GM18520 (cell line): ENCODE measurements at regions not wholly inside any gene's neighbourhood (a gene's known extent, or its start where the extent isn't known, plus 50 kb on each side); places are given as distances from the start of the nearest gene placed in this dataset.

Source experiments
- ATAC-seq: cut with Tn5 transposase; IDR thresholded peaks from one replicate; pipeline ENCODE4 v1.9.1; 2021; ENCODE audit not compliant: unreplicated experiment

DNA sequence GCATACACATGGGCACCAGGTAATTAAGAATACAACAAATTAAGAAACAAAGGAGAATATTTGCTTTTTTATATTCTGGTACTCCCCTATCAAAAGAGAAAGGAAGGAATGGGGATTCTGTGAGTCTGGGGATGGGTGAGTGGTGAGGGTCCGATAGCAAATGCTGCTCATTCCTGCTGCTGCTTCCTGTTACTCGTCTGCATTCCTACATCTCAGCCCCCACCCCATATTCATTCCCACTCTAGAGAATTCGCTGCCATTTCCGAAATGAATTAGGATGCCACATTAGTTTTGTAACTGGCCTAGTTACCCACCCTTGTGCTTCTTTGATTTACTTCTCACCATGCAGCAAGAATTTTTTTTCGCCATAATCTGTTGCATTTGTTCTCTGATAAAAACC, 1905.3 kb upstream of the PIK3C3 start:
- no peak for ATAC-seq

DNA sequence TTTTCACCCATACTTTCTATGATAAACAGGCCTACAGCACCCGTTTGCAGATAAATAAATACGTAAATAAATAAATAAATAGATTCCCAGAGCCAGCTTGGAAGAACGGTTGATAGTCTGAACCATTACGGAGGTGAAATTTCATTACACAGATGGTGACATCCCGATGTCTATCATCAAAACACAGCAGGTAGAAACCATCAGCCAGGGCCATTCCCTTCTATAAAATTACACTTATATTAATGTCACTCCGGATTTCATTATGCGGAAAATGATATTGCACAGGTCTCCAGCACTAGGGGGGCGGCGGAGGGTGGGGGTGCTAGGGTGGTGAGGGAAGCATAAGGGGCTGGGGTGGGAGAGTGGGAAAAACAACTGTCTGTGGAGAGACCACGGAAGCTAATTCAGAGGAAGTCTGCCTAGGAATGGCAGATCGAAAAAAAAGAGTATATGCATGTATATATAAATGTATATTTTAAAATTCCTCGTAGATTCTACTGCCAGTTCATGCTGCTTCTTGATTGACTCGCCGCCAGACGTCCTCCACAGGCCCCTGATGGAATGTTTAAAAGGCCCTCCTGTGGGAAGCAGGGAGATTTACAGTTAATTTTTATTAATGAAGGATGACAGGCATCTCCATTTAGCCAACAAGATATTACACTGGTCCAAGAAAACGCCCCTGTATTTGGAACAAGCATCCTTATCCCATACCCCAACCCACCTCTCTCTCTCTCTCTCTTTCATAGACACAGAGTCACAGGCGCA, 1906.0 kb upstream of the PIK3C3 start:
- no peak for ATAC-seq

DNA sequence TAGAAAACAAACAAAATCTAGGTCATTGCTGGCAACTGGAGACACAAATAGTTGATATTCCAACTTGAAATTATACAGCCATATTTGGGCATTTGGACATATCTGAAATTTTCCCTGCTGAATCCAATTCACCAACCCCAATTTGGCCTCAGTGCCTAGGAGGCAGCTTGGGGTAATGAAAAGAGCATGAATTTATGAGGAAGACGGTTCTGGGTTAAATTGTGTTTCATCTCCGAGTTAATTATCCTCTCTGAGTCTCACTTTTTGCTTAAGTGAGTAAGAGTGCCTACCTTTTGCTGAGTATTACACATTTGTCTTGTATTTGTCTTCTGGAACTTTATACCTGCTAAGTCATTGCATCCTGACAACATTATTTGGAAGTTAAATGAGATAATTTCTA, 1906.8 kb upstream of the PIK3C3 start:
- ATAC-seq, result no peak

DNA sequence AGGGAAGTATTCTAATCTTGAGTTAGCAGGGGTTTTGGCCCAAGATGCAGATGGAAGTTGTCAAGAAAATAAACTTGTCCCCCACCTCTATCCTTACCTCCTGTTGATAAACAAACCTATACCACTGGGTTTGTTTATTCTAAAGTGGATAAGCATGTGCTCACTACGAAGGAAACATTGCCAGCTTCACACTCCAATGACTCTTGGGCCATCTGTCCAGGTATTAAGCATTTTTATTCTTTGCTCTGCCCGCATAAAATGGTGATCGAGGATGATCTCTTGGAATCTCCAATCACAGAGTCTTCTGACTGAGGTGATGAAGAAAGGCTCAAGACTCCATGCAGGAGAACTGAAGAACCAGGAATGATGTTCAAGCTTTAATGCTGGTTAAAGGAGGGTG, 1908.4 kb upstream of the PIK3C3 start:
- no peak for ATAC-seq

DNA sequence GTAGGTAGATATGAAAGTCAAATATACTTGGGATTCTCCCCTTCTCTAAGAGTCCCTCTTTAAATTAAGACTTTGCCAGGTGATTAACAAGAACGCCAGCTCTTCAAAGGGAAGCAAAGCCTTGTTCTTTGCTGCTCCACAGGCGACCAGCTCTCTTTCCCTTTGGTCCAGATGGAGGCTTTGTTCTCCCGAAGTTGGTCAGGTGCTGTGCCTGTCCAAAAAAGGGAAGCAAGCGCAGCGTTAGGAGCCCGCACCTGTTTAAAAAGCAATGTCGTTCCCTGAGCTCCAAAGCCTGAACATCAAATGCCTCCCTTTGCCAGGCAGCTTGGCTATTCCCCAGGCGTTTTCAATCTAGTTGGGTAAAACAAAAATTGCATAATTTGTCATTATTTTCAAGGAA, 1913.1 kb upstream of the PIK3C3 start:
- no peak for ATAC-seq

DNA sequence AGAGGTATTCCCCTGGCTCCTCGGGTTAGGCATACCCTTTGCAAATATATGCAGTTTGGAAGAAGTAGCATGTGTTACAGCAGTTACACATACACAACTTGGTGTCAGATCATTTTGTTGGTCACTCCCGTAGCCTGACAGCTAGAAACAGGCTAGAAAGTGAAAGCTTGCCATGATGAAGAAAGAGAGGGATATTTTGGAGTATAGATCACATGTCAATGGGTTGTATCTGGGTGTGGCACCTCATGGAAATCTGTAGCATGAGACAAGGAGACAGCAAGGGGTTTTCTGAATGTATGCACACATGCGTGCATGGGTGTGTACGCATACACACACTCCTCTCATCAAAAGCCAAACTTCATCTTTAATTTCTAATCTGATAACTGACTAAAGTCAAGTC, 1914.5 kb upstream of the PIK3C3 start:
- ATAC-seq, result no peak

DNA sequence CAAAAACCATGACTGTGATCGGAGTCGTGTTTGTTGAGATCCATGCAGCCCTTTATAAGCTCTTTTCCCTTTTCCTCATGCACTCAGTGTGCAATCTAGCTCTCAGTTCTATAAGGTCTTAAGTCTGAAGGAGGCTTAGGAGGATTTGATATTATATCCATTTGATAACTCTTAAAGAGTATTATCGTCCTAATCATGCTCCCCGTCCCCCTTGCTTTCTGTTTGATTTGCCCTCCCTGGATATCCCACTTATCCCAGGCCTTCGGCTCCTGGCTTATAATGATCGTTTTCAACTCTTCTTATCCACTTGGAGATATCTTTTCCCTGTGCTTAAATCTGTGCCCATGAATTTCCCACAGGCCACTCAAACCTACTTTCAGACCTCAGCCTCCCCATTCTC, 1917.7 kb upstream of the PIK3C3 start:
- no peak for ATAC-seq

DNA sequence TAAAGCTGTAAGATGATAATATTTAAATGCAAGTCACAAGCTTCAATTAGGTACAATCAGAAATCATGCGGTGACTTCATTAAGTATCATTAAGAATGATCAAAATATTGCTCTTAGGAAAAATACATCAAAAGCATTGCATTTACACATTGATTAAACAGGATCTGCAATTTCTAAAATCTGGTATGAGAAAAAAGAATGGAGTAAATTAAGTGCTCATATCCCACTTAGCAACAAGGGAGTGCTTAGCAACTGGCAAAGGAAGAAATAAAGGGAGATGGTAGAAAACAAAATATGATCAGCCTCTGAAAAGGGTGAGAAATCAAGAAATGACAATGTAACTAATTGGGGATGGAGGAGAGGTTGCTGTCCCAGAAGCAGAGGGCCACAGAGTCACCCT, 1918.2 kb upstream of the PIK3C3 start:
- no peak for ATAC-seq

DNA sequence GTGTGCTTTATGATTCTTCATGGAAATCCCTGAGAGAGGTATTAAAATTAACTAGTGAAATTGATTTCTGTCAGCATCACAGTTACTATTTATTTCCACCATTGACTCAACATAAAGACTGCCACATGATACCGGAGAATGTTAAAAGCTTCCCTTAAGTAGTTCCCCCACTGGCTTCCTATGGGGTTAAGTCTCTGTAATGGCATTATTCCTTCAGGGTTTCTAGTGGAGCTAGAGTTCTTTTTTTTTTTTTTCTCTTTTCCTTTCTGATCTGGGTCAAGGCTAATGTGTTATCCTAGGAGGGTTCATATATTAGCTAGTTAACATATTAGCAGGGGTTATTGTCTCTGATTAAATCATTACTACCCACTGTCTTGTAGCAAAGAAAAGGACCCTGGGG, 1919.1 kb upstream of the PIK3C3 start:
- no peak for ATAC-seq

DNA sequence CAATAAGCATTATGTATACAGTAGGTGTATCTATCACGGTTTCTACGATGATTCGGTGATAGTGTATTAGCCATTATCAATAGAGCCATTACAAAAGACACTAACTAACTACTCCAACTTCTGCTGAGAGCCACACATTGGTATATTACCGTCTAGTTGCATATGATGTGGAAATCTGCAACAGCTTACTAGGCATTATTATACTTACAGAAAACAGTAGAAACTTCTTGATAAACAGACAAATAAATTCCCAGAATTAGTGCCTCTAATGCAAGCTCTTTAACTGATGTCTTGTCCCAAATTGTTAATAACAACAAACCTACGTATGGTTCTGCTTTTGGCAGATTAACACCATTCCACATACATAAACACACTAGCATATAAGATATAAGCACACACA, 1923.0 kb upstream of the PIK3C3 start:
- no peak for ATAC-seq

DNA sequence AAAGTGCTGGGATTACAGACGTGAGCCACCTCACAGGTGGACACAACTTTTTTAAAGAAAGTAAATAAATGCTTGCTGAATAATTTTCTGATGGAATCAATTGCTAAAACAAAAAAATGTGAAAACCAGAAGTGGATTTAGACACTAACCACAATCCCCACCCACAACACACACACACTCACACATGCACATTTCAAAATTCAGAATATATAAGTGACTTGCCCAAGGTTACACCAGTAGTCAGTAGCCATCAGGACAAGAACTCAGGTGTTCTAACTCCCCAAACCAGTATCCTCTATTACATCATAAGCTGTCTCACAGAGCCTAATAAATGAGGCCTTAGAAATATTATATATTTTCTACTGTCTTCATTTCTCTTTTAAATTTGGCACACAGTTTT, 1923.6 kb upstream of the PIK3C3 start:
- no peak for ATAC-seq

DNA sequence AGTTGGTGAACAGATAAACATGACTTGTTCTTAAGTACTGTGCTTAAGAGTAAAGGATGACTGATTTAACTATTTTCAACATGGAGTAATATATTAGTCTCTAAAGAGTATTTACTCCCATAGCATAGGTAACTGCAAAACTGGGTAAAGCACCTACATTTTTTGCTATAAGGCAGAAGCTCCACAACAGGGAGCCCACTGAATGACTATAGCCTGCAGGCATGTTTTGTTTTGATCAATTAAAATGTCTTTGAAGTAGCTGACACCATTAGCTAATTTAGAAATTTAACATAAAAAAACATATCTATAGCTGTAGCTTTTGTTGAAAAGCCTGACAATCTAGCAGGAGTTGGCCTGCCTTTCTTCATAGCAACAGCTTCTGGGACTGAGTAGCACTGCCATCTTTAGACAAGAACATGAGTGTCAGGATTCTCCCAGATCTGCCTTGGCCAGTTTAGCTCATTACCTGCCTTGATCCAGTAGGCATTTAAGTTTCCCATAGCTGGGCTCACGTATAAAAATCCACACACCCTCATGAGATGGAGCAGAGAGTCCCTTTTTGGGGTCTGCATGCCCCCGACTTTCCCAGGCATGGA, 1935.1 kb upstream of the PIK3C3 start:
- no peak for ATAC-seq

DNA sequence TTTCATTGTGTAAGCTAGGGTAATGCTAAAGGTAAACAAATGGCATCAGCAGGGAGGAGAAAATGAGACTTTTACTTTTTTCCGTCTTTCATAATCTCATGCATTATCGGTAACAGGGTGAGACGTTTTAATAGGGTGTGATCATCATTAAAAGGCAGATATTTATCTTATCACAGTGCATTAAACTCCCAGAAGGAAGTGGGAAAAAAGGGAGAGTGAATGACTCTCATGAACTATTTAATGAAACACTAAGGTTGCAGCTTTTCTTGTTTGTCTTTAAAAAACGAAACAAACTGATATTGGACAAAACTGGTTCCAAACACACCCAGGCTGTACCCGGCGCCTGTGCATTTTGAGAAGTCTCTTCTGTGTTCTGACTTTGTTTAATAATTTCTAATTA, 1936.8 kb upstream of the PIK3C3 start:
- no peak for ATAC-seq

DNA sequence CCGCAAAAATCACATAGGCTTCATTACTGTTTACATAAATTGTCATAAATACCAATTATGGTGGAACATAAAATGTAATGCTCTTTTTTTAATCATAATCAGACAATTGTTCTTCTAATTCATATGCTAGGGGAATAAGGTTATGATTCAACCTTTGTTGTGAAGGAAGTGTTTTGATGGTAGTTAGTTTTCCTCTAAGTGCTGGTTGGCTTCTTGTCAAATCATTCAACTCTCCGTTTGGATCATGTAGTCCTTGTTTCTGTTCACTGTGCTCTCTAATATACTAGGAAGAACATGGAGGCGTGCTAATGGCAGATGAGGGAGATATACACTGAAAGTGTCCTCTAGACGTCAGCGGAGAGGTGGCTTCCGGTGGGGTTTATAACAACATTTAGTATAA, 1938.0 kb upstream of the PIK3C3 start:
- no peak for ATAC-seq

DNA sequence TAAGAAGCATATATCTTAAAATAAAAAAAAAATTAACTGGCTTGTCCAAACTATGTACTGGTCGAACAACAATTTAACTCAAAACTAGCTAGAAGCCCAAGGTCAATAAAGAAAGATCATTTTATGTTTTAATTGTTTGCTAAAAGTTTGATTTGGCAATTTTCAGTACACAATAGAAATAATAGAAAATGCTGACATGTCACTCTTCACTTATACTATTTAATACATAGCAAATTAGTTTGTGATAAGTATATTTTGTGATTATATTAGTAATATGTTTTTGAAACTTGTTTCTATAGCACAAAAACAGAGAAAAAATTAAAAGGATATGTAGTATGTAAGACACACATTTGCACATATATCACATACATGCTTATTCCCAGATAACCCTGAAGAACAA, 1938.6 kb upstream of the PIK3C3 start:
- ATAC-seq, result no peak

DNA sequence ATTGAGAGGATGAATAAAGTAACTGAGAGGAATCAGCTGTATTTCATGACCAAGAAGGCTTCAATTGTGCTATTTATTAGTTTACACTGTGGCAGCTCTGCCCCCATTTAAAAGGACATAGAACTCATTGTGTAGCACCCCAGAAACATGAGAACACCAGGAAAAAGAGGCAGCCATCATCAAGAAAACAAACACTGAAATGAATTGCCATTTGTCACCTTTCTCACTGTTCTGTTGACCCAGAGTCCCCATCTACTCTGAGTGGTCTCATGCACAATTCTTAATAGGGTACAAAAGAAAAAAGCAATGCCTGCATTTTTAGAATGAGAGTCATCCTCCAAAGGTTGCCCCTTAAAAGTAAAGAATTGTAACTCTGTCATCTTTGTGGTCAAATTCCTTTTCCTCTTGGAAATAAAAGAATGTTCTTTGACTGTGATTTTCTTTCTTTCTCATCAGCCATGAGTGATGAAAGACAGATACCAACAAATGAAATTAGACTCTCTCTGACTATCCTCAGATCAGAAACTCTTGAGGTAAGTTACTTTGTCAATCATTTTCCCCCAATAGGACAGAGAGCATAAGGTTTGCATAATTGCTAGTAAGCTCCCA, 1941.9 kb upstream of the PIK3C3 start:
- no peak for ATAC-seq

DNA sequence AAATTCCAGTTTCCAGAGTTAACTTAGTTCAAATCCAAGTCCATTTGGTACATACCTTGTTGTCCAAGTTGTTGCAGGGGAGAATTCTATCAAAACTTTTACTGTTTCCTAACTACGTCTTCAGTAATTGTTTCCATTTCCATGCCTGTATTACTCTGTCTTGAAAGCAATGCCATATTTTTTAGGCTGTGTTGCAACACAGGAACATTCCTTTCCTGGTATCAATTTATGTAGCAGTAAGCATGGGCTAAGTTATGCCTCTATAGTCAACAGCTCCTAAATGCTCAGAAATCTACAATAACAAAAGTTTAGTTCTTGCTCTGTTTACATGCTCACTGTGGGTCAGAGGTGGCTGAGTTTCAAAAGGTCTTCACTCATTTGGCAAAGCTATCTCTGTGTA, 1943.8 kb upstream of the PIK3C3 start:
- no peak for ATAC-seq

DNA sequence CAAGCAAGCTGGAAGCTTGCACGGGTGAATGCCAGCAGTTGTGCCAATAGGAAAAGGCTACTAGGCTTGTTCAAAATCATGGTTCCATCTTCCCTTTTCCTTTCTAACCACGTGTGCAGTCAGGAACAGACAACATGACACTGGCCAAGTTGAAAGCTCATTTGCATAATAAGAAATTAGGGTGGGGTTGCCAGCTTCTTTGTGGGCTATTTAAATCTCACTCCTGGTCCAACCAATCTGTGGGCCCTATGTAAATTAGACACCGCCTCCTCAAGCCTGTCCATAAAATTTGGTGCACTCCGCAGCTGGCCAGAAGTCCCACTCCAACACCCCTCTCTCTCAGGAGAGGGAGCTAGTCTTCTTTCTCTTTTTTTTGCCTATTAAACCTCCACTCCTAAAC, 1948.4 kb upstream of the PIK3C3 start:
- ATAC-seq, result no peak

DNA sequence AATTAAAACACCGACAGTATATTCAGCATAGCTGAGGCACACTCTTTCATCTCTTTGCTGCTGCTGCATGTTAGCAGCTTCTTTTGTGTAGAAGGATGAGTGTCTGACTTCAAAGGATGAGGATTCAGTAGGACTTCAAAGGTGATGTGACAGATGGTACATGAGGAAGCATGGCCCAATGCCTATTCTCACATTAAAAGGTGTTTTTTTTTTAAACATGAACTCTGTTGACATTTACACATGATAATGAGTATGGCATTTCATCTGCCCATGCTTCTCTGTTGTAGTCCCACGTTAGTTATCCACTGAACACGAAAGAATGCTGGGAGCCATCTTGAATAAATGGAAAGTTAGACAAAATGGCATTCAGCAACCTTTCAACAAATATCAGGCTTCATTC, 1950.8 kb upstream of the PIK3C3 start:
- no peak for ATAC-seq

DNA sequence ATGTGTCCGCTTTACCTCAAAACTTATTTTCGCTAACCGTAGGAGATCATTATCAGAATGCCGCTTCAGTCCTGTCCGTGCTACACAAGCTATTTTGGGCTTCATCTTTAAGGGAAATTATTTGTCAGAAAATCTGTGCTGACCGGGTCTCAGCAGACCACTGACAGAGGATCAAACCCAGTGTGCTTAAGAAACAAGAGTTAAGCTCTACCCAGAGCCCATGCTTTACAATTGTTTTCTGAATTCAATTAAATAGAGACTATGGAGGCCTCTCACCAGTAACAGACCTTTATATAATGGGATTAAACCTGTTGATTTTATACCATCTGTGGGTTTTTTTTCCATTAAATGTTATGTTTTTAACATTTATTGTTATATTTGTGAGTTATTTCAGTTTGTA, 1956.7 kb upstream of the PIK3C3 start:
- no peak for ATAC-seq

DNA sequence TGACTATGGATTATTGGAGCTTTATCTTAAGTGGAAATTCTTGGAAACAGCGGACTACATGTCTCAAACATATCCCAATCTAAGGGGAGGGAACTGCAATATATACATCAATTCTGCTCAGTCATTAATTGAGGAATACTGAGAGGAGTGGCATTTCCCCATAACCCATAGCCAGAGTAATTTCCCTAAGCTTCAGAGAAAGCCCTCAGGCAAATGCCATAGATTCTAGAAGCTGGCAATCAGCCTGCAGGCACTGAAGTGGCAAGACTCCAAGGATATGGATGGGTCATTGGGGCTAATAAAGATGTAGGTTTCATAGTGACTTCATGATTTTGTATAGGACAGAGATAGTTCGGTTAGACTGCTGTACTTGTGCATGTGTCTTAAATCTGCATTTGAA, 1960.5 kb upstream of the PIK3C3 start:
- ATAC-seq, result no peak

DNA sequence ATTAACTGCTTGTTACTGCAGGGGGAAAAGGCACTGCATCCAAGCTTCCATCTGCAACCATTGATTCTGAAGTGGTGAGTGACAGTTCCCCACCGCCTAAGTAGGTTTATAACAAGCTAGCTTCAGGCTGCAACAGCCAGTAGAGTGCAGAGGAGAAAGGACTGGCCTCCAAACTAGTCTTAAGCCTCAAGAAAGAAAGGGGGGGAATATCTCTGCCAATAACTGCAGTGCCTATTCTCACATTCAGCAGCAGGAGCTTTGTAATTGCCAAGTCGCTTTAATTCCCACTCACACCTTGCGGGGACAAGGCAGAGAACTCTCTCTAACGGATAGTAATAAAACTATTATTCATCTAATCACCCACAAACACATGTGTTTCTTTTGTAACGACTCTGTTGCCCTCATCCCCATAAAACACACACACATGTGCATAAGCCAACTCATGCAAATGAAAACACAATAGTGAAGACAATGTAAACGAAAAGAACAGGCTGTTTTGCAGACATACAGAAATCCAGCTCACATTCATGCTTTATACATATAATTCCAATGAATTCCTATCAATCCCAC, 1963.3 kb upstream of the PIK3C3 start:
- no peak for ATAC-seq
